ENCODE measurements at regions not wholly inside any gene's neighbourhood (a gene's known extent, or its start where the extent isn't known, plus 50 kb on each side); places are given as distances from the start of the nearest gene placed in this dataset.
"Not testable (repeated sequence)": the region's sequence is repeated elsewhere in the genome, so short reads cannot be mapped to it uniquely, and the experiment has no call there.

- DNase-seq (ENCODE audit: low read depth in 2 of 3, low spot score in 2 of 3), result no peak
These were observed 252.5 kb upstream of the PGRMC2 start for GRCh38 chr4:128540122-128540521.

- no peak for DNase-seq (ENCODE audit: low read depth in 2 of 3, low spot score in 2 of 3)
These were observed 250.7 kb upstream of the PGRMC2 start for GRCh38 chr4:128538111-128538882.

GRCh38 chr4:128536746-128537145 is 249.1 kb upstream of the PGRMC2 start:
- DNase-seq (ENCODE audit: low read depth in 2 of 3, low spot score in 2 of 3), result no peak

- DNase-seq (ENCODE audit: low read depth in 2 of 3, low spot score in 2 of 3), result not testable (repeated sequence)
These were observed 247.9 kb upstream of the PGRMC2 start for GRCh38 chr4:128535510-128535909.

- no peak for DNase-seq (ENCODE audit: low read depth in 2 of 3, low spot score in 2 of 3)
These were observed 241.4 kb upstream of the PGRMC2 start for GRCh38 chr4:128528793-128529553.

GRCh38 chr4:128527946-128528576 is 240.4 kb upstream of the PGRMC2 start:
- DNase-seq (ENCODE audit: low read depth in 2 of 3, low spot score in 2 of 3), result no peak

GRCh38 chr4:128527351-128527750 is 239.7 kb upstream of the PGRMC2 start:
- no peak for DNase-seq (ENCODE audit: low read depth in 2 of 3, low spot score in 2 of 3)

- no peak for DNase-seq (ENCODE audit: low read depth in 2 of 3, low spot score in 2 of 3)
These were observed 238.5 kb upstream of the PGRMC2 start for GRCh38 chr4:128525992-128526630.

GRCh38 chr4:128525387-128525786 is 237.8 kb upstream of the PGRMC2 start:
- no peak for DNase-seq (ENCODE audit: low read depth in 2 of 3, low spot score in 2 of 3)

GRCh38 chr4:128524311-128524710 is 236.7 kb upstream of the PGRMC2 start:
- no peak for DNase-seq (ENCODE audit: low read depth in 2 of 3, low spot score in 2 of 3)

GRCh38 chr4:128521648-128522111 is 234.1 kb upstream of the PGRMC2 start:
- DNase-seq (ENCODE audit: low read depth in 2 of 3, low spot score in 2 of 3), result no peak

GRCh38 chr4:128521156-128521555 is 233.5 kb upstream of the PGRMC2 start:
- DNase-seq (ENCODE audit: low read depth in 2 of 3, low spot score in 2 of 3), result no peak

GRCh38 chr4:128519163-128519830 is 231.7 kb upstream of the PGRMC2 start:
- no peak for DNase-seq (ENCODE audit: low read depth in 2 of 3, low spot score in 2 of 3)

- DNase-seq (ENCODE audit: low read depth in 2 of 3, low spot score in 2 of 3), result peak in 2 of 3 donors; percentile 74 to 80
These were observed 230.3 kb upstream of the PGRMC2 start for GRCh38 chr4:128517739-128518510.

- DNase-seq (ENCODE audit: low read depth in 2 of 3, low spot score in 2 of 3), result no peak
These were observed 229.6 kb upstream of the PGRMC2 start for GRCh38 chr4:128517096-128517738.

GRCh38 chr4:128516301-128516969 is 228.8 kb upstream of the PGRMC2 start:
- no peak for DNase-seq (ENCODE audit: low read depth in 2 of 3, low spot score in 2 of 3)

- no peak for DNase-seq (ENCODE audit: low read depth in 2 of 3, low spot score in 2 of 3)
These were observed 226.3 kb upstream of the PGRMC2 start for GRCh38 chr4:128513664-128514484.
